Gastrocnemius medialis (tissue), 4 donors: ENCODE measurements at regions not wholly inside any gene's neighbourhood (a gene's known extent, or its start where the extent isn't known, plus 50 kb on each side); places are given as distances from the start of the nearest gene placed in this dataset.

Experiments used
- CTCF ChIP-seq, 5 experiments: fragments of 450-650 bp in 3 of 5; fragments of 200-600 bp in 2 of 5; sonication (generic) in 2 of 5; IDR thresholded peaks in 4 of 5; conservative IDR thresholded peaks in 1 of 5; 1 replicate in 4 of 5; 2 replicates in 1 of 5; pipeline ENCODE4 v1.5.1; 2016 to 2019; ENCODE audit warnings: antibody characterized with exemption in 5 of 5, mild to moderate bottlenecking in 3 of 5, moderate library complexity in 3 of 5
- POLR2A ChIP-seq, 2 donors: fragments of 450-650 bp; IDR thresholded peaks; one replicate each; pipeline ENCODE4 v1.6.1; 2017; ENCODE audit warnings: antibody characterized with exemption in 2 of 2, mild to moderate bottlenecking in 2 of 2, moderate library complexity in 2 of 2

GRCh38 chr9:116051528-116051927 lies 102.1 kb upstream of the PAPPA start:
- no peak for TF ChIP-seq CTCF (IDR thresholded peaks at IDR 0.05 in 4 of 5, conservative IDR thresholded peaks at IDR 0.05 in 1 of 5)
- TF ChIP-seq POLR2A (IDR thresholded peaks at IDR 0.05): no peak
